ENCODE measurements at regions not wholly inside any gene's neighbourhood (a gene's known extent, or its start where the extent isn't known, plus 50 kb on each side); places are given as distances from the start of the nearest gene placed in this dataset.

DNA sequence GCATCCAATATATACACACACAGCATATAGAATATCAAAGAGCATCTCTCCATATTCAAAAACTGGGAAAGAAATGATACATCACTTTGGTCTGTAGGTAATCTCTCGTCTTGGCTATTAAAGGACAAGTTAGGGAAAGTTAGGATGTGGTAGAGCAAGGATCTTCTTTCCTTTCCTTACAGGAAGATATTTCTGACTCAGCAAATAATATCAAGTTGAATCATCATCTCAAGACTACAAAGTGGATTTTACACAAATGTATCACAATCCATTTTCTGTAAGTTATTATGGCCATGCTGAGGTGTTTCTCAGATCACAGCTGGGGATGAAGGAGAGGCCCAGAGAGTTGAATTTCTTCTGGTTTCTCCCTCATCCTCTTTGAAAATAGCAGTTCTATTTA is 651.7 kb upstream of the CCNG1 start (continued):
- TF ChIP-seq, protein P1, sequence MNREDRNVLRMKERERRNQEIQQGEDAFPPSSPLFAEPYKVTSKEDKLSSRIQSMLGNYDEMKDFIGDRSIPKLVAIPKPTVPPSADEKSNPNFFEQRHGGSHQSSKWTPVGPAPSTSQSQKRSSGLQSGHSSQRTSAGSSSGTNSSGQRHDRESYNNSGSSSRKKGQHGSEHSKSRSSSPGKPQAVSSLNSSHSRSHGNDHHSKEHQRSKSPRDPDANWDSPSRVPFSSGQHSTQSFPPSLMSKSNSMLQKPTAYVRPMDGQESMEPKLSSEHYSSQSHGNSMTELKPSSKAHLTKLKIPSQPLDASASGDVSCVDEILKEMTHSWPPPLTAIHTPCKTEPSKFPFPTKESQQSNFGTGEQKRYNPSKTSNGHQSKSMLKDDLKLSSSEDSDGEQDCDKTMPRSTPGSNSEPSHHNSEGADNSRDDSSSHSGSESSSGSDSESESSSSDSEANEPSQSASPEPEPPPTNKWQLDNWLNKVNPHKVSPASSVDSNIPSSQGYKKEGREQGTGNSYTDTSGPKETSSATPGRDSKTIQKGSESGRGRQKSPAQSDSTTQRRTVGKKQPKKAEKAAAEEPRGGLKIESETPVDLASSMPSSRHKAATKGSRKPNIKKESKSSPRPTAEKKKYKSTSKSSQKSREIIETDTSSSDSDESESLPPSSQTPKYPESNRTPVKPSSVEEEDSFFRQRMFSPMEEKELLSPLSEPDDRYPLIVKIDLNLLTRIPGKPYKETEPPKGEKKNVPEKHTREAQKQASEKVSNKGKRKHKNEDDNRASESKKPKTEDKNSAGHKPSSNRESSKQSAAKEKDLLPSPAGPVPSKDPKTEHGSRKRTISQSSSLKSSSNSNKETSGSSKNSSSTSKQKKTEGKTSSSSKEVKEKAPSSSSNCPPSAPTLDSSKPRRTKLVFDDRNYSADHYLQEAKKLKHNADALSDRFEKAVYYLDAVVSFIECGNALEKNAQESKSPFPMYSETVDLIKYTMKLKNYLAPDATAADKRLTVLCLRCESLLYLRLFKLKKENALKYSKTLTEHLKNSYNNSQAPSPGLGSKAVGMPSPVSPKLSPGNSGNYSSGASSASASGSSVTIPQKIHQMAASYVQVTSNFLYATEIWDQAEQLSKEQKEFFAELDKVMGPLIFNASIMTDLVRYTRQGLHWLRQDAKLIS (CRISPR knock-in tag; IDR thresholded peaks at IDR 0.05; ENCODE audit: borderline replicate concordance): no peak
- TF ChIP-seq ZNF416 (CRISPR knock-in tag; IDR thresholded peaks at IDR 0.05) (no peak), GTF2I (CRISPR knock-in tag; conservative IDR thresholded peaks at IDR 0.05) (no peak), PRRX2 (CRISPR knock-in tag; IDR thresholded peaks at IDR 0.05) (no peak), NR1H2 (CRISPR knock-in tag; IDR thresholded peaks at IDR 0.05) (no peak), CBFB (CRISPR knock-in tag; IDR thresholded peaks at IDR 0.05; ENCODE audit: low read depth) (no peak)
- TF ChIP-seq, protein P2, sequence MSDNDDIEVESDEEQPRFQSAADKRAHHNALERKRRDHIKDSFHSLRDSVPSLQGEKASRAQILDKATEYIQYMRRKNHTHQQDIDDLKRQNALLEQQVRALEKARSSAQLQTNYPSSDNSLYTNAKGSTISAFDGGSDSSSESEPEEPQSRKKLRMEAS (CRISPR knock-in tag; IDR thresholded peaks at IDR 0.05): no peak
- TF ChIP-seq, protein P3, sequence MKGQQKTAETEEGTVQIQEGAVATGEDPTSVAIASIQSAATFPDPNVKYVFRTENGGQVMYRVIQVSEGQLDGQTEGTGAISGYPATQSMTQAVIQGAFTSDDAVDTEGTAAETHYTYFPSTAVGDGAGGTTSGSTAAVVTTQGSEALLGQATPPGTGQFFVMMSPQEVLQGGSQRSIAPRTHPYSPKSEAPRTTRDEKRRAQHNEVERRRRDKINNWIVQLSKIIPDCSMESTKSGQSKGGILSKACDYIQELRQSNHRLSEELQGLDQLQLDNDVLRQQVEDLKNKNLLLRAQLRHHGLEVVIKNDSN (CRISPR knock-in tag; IDR thresholded peaks at IDR 0.05): no peak
- TF ChIP-seq, protein P4, sequence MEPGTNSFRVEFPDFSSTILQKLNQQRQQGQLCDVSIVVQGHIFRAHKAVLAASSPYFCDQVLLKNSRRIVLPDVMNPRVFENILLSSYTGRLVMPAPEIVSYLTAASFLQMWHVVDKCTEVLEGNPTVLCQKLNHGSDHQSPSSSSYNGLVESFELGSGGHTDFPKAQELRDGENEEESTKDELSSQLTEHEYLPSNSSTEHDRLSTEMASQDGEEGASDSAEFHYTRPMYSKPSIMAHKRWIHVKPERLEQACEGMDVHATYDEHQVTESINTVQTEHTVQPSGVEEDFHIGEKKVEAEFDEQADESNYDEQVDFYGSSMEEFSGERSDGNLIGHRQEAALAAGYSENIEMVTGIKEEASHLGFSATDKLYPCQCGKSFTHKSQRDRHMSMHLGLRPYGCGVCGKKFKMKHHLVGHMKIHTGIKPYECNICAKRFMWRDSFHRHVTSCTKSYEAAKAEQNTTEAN (CRISPR knock-in tag; IDR thresholded peaks at IDR 0.05): no peak

DNA sequence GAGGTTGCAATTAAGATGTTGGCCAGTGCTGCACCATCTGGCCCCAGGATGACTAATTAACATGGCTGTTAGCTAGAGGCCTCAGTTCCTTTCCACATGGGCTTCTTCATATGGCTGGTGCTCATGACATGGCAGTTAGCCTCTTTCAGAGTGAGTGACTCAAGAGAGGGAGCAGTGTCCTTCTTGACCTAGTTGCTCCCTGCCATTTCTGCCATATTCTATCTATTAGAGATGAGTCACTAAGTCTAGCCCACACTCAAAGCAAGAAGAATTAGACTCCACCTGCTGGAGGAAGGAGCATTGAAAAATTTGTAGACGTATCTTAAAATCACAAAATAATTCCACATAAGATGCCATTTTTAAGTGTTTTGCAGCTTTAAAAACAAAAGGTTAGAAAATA is 651.2 kb upstream of the CCNG1 start:
- DNase-seq (ENCODE audit: low spot score): no peak
- Mint-ChIP-seq H3K27ac (no peak overlapping the region), H3K9me3 (peaks cover 32% of the 10 kb centered on the region), H3K36me3 (peaks cover 6% of the 10 kb centered on the region; the same call in 1 of the 2 replicates), H3K27me3 (ENCODE audit: low read depth) (no peaks in the 10 kb centered on the region), H3K4me3 (no peak overlapping the region), H3K4me1 (no peaks in the 10 kb centered on the region)
- TF ChIP-seq, protein P5, sequence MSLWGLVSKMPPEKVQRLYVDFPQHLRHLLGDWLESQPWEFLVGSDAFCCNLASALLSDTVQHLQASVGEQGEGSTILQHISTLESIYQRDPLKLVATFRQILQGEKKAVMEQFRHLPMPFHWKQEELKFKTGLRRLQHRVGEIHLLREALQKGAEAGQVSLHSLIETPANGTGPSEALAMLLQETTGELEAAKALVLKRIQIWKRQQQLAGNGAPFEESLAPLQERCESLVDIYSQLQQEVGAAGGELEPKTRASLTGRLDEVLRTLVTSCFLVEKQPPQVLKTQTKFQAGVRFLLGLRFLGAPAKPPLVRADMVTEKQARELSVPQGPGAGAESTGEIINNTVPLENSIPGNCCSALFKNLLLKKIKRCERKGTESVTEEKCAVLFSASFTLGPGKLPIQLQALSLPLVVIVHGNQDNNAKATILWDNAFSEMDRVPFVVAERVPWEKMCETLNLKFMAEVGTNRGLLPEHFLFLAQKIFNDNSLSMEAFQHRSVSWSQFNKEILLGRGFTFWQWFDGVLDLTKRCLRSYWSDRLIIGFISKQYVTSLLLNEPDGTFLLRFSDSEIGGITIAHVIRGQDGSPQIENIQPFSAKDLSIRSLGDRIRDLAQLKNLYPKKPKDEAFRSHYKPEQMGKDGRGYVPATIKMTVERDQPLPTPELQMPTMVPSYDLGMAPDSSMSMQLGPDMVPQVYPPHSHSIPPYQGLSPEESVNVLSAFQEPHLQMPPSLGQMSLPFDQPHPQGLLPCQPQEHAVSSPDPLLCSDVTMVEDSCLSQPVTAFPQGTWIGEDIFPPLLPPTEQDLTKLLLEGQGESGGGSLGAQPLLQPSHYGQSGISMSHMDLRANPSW (CRISPR knock-in tag; conservative IDR thresholded peaks at IDR 0.05; ENCODE audit: low read depth): no peak
- no peak for TF ChIP-seq NR2C2 (CRISPR knock-in tag; IDR thresholded peaks at IDR 0.05)
- TF ChIP-seq, protein P4 (CRISPR knock-in tag; IDR thresholded peaks at IDR 0.05): no peak
- no peak for TF ChIP-seq HMGA2 (CRISPR knock-in tag; IDR thresholded peaks at IDR 0.05)
- no peak for TF ChIP-seq ETV6 (CRISPR knock-in tag; IDR thresholded peaks at IDR 0.05)
- ATAC-seq: no peak
- ChIA-PET CTCF (interaction anchor here (0.6 kb wide), 1 partner anchor 106 kb away, joined by 3 read pairs; no protein-coding TSS in a partner anchor), POLR2A (no interaction called here)

DNA sequence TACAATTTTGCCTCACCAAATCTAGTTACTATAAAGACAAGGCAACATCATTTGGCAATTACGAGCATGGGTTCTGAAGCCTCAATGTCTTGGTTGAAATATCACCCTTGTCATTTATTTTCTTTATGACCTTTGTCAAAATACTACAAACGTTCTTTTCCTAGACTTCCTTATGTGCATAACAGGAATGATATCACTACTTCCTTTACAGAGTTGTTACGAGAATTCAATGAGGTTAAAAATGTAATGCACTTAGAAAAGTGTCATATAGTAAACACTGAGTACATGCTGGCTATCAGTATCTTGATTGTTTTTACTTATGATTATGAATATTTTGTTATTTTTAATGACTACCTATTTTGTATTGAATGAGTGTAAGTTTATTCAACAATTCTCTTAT is 640.9 kb upstream of the CCNG1 start:
- no peak overlapping the region for H3K4me3 Mint-ChIP-seq
- POLR2A ChIA-PET: no interaction called here
- H3K27me3 Mint-ChIP-seq (ENCODE audit: low read depth): no peaks in the 10 kb centered on the region
- H3K4me1 Mint-ChIP-seq: peaks cover 13% of the 10 kb centered on the region
- H3K9me3 Mint-ChIP-seq: peaks cover 17% of the 10 kb centered on the region
- ATAC-seq: no peak
- no peaks in the 10 kb centered on the region for H3K36me3 Mint-ChIP-seq
- CTCF ChIA-PET: no interaction called here
- H3K27ac Mint-ChIP-seq: no peak overlapping the region
- DNase-seq (ENCODE audit: low spot score): no peak
- no peak for TF ChIP-seq SMAD3 (CRISPR knock-in tag; IDR thresholded peaks at IDR 0.05; ENCODE audit: borderline replicate concordance)
- TF ChIP-seq NR1H2 (CRISPR knock-in tag; IDR thresholded peaks at IDR 0.05): no peak
- TF ChIP-seq GABPB1 (CRISPR knock-in tag; IDR thresholded peaks at IDR 0.05): no peak
- no peak for TF ChIP-seq JUN (CRISPR knock-in tag; IDR thresholded peaks at IDR 0.05)
- no peak for TF ChIP-seq GTF2I (CRISPR knock-in tag; conservative IDR thresholded peaks at IDR 0.05)
- no peak for TF ChIP-seq ZNF671 (CRISPR knock-in tag; IDR thresholded peaks at IDR 0.05)
- TF ChIP-seq KAT7 (CRISPR knock-in tag; IDR thresholded peaks at IDR 0.05; ENCODE audit: borderline replicate concordance): no peak
- no peak for TF ChIP-seq NFYB (CRISPR knock-in tag; conservative IDR thresholded peaks at IDR 0.05; ENCODE audit: low read depth)
- TF ChIP-seq, protein P6, sequence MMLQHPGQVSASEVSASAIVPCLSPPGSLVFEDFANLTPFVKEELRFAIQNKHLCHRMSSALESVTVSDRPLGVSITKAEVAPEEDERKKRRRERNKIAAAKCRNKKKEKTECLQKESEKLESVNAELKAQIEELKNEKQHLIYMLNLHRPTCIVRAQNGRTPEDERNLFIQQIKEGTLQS (CRISPR knock-in tag; conservative IDR thresholded peaks at IDR 0.05): no peak
- TF ChIP-seq MXD4 (CRISPR knock-in tag; IDR thresholded peaks at IDR 0.05; ENCODE audit: borderline replicate concordance): no peak

Data from WTC11 (cell line).